HEK293 (cell line): ENCODE measurements at regions not wholly inside any gene's neighbourhood (a gene's known extent, or its start where the extent isn't known, plus 50 kb on each side); places are given as distances from the start of the nearest gene placed in this dataset.

Experiments
- CTCF ChIA-PET: fragments of 350-600 bp; formaldehyde crosslinking; extraction: SDS; loops from one replicate; lab custom pipeline; 2021; ENCODE audit warnings: antibody characterized with exemption; lab: Yijun Ruan, JAX
- POLR2A ChIA-PET: fragments of 300-600 bp; formaldehyde crosslinking; extraction: SDS; loops from one replicate; lab custom pipeline; 2020; ENCODE audit warnings: antibody characterized with exemption, inconsistent platforms; lab: Yijun Ruan, JAX
- H3K27ac ChIP-seq: fragments of 200-500 bp; sonication (Bioruptor generic); 2 replicates; pipeline ENCODE4 v1.5.1; 2014; ENCODE audit warnings: low read depth, low read length, control low read depth, inconsistent platforms; ENCODE audit errors: extremely low read depth
- H3K36me3 ChIP-seq, 2 experiments: fragments of 200-500 bp in 1 of 2; sonication (Bioruptor generic) in 1 of 2; 1 replicate in 1 of 2; 2 replicates in 1 of 2; pipeline ENCODE4 v1.5.1; 2014 to 2017; ENCODE audit warnings: inconsistent platforms in 2 of 2, low read length in 2 of 2; ENCODE audit not compliant: control insufficient read depth in 2 of 2, insufficient read depth in 1 of 2
- H3K4me1 ChIP-seq: fragments of 200-500 bp; sonication (Bioruptor generic); 2 replicates; pipeline ENCODE4 v1.5.1; 2014; ENCODE audit warnings: mild to moderate bottlenecking, low read length, inconsistent platforms; ENCODE audit not compliant: control insufficient read depth, insufficient read depth
- H3K4me3 ChIP-seq: 2 replicates; pipeline ENCODE4 v1.5.1; 2011; ENCODE audit warnings: low read depth, mild to moderate bottlenecking, control low read depth, low read length, moderate library complexity
- H3K9me3 ChIP-seq: fragments of 200-500 bp; sonication (Bioruptor generic); 2 replicates; pipeline ENCODE4 v1.5.1; 2014; ENCODE audit warnings: low read depth, low read length, inconsistent platforms; ENCODE audit not compliant: control insufficient read depth, insufficient read depth
- FEZF1 ChIP-seq: fragments of 450-650 bp; formaldehyde crosslinking; IDR thresholded peaks from 2 replicates; pipeline ENCODE4 v1.5.1; 2016; ENCODE audit warnings: missing biosample characterization, missing genetic modification characterization
- GLI4 ChIP-seq: fragments of 450-650 bp; formaldehyde crosslinking; IDR thresholded peaks from 2 replicates; pipeline ENCODE4 v1.5.1; 2016; ENCODE audit warnings: missing biosample characterization, missing genetic modification characterization
- KLF9 ChIP-seq: fragments of 450-650 bp; formaldehyde crosslinking; IDR thresholded peaks from 2 replicates; pipeline ENCODE4 v1.5.1; 2016; ENCODE audit warnings: missing biosample characterization, missing genetic modification characterization, low read depth
- MEIS1 ChIP-seq: sonication (generic); formaldehyde crosslinking; IDR thresholded peaks from 2 replicates; pipeline ENCODE4 v1.8.1; 2022; ENCODE audit warnings: missing genetic modification reagents, mild to moderate bottlenecking, borderline replicate concordance
- PRDM4 ChIP-seq: fragments of 450-650 bp; formaldehyde crosslinking; IDR thresholded peaks from 2 replicates; pipeline ENCODE4 v1.5.1; 2017; ENCODE audit warnings: missing biosample characterization, missing genetic modification characterization
- SP2 ChIP-seq: fragments of 450-650 bp; formaldehyde crosslinking; IDR thresholded peaks from 2 replicates; pipeline ENCODE4 v1.5.1; 2016; ENCODE audit warnings: missing biosample characterization, missing genetic modification characterization
- SP3 ChIP-seq: fragments of 450-650 bp; formaldehyde crosslinking; IDR thresholded peaks from 2 replicates; pipeline ENCODE4 v1.5.1; 2016; ENCODE audit warnings: missing biosample characterization, missing genetic modification characterization
- TRIM28 ChIP-seq: IDR thresholded peaks from 2 replicates; pipeline ENCODE4 v1.6.1; 2011; ENCODE audit warnings: low read length, control low read depth, borderline replicate concordance
- ZBTB21 ChIP-seq: fragments of 450-650 bp; formaldehyde crosslinking; IDR thresholded peaks from 2 replicates; pipeline ENCODE4 v1.5.1; 2017; ENCODE audit warnings: missing biosample characterization, missing genetic modification characterization
- ZIC2 ChIP-seq: fragments of 450-650 bp; formaldehyde crosslinking; IDR thresholded peaks from 2 replicates; pipeline ENCODE4 v1.5.1; 2016; ENCODE audit warnings: missing biosample characterization, missing genetic modification characterization
- ZNF157 ChIP-seq: fragments of 450-650 bp; formaldehyde crosslinking; IDR thresholded peaks from 2 replicates; pipeline ENCODE4 v1.5.1; 2016; ENCODE audit warnings: missing biosample characterization, missing genetic modification characterization
- ZNF223 ChIP-seq: fragments of 450-650 bp; formaldehyde crosslinking; IDR thresholded peaks from 2 replicates; pipeline ENCODE4 v1.5.1; 2016; ENCODE audit warnings: missing biosample characterization, missing genetic modification characterization
- ZNF23 ChIP-seq: fragments of 450-650 bp; formaldehyde crosslinking; IDR thresholded peaks from 2 replicates; pipeline ENCODE4 v1.5.1; 2016; ENCODE audit warnings: missing biosample characterization, missing genetic modification characterization, borderline replicate concordance
- ZNF48 ChIP-seq: fragments of 450-650 bp; formaldehyde crosslinking; IDR thresholded peaks from 2 replicates; pipeline ENCODE4 v1.5.1; 2016; ENCODE audit warnings: missing biosample characterization, missing genetic modification characterization
- ZNF548 ChIP-seq: fragments of 450-650 bp; formaldehyde crosslinking; IDR thresholded peaks from 2 replicates; pipeline ENCODE4 v1.5.1; 2016; ENCODE audit warnings: missing biosample characterization, missing genetic modification characterization
- ZNF558 ChIP-seq: fragments of 450-650 bp; formaldehyde crosslinking; IDR thresholded peaks from 2 replicates; pipeline ENCODE4 v1.5.1; 2016; ENCODE audit warnings: missing biosample characterization, missing genetic modification characterization
- ZNF658 ChIP-seq: fragments of 450-650 bp; formaldehyde crosslinking; IDR thresholded peaks from 2 replicates; pipeline ENCODE4; 2016; ENCODE audit warnings: missing biosample characterization, missing genetic modification characterization
- ZNF677 ChIP-seq: fragments of 450-650 bp; IDR thresholded peaks from 2 replicates; pipeline ENCODE4 v1.5.0; 2018; ENCODE audit warnings: missing biosample characterization, mild to moderate bottlenecking, missing genetic modification characterization, moderate library complexity
- ZNF792 ChIP-seq: fragments of 450-650 bp; formaldehyde crosslinking; IDR thresholded peaks from 2 replicates; pipeline ENCODE4 v1.5.1; 2016; ENCODE audit warnings: missing biosample characterization, missing genetic modification characterization
- ZSCAN4 ChIP-seq: fragments of 450-650 bp; formaldehyde crosslinking; IDR thresholded peaks from 2 replicates; pipeline ENCODE4 v1.5.1; 2017; ENCODE audit warnings: missing biosample characterization, missing genetic modification characterization
- ZSCAN5A ChIP-seq: fragments of 450-650 bp; formaldehyde crosslinking; IDR thresholded peaks from 2 replicates; pipeline ENCODE4 v1.5.1; 2016; ENCODE audit warnings: missing biosample characterization, missing genetic modification characterization
- TF ChIP-seq, protein P1 (sequence below): fragments of 450-650 bp; formaldehyde crosslinking; IDR thresholded peaks from 2 replicates; pipeline ENCODE4 v1.5.1; 2016; ENCODE audit warnings: missing biosample characterization, missing genetic modification characterization

DNA sequence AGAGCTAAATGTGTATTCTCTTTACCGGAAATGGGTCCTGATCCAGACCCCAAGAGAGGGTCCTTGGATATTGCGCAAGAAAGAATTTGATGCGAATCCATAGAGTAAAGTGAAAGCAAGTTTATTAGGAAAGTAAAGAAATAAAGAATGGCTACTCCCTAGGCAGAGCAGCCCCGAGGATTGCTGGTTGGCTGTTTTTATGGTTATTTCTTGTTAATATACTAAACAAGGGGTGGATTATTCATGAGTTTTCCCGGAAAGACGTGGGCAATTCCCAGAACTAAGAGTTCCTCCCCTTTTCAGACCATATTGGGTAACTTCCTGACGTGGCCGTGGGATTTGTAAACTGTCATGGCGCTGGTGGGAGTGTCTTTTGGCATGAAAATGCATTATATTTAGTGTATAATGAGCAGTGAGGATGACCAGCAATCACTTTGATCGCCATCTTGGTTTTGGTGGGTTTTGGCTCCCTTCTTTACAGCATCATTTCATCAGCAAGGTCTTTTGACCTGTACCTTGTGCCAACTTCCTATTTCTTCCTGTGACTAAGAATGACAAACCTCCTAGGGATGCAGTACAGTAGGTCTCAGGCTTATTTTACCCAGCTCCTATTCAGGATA, 60.4 kb downstream of the ARL4A start:
- TF ChIP-seq ZNF658 (tag by site-specific recombination) (no peak), ZNF23 (no peak), ZNF548 (no peak), FEZF1 (no peak), ZSCAN4 (no peak), SP3 (tag by site-specific recombination) (no peak), ZNF677 (no peak), PRDM4 (tag by site-specific recombination) (no peak), ZSCAN5A (tag by site-specific recombination) (no peak)
- TF ChIP-seq, protein P1, sequence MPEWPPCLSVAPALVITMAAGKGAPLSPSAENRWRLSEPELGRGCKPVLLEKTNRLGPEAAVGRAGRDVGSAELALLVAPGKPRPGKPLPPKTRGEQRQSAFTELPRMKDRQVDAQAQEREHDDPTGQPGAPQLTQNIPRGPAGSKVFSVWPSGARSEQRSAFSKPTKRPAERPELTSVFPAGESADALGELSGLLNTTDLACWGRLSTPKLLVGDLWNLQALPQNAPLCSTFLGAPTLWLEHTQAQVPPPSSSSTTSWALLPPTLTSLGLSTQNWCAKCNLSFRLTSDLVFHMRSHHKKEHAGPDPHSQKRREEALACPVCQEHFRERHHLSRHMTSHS (tag by site-specific recombination), result no peak
- no peaks in the 10 kb centered on the region for H3K36me3 ChIP-seq
- no peak overlapping the region for H3K4me3 ChIP-seq
- ChIA-PET POLR2A (no interaction called here), CTCF (no interaction called here)
- H3K4me1 ChIP-seq, result no peaks in the 10 kb centered on the region
- no peaks in the 10 kb centered on the region for H3K9me3 ChIP-seq
- H3K27ac ChIP-seq, result no peak overlapping the region

GRCh38 chr7:12749069-12749468, 61.6 kb downstream of the ARL4A start:
- ChIA-PET CTCF (no interaction called here), POLR2A (no interaction called here)
- Histone ChIP-seq H3K27ac (no peak overlapping the region), H3K4me3 (no peak overlapping the region), H3K9me3 (no peaks in the 10 kb centered on the region), H3K4me1 (no peaks in the 10 kb centered on the region), H3K36me3 (no peaks in the 10 kb centered on the region)
- no peak for TF ChIP-seq MEIS1
- no peak for TF ChIP-seq SP2
- TF ChIP-seq ZNF157 (tag by site-specific recombination), result no peak
- no peak for TF ChIP-seq ZNF48 (tag by site-specific recombination)
- TF ChIP-seq GLI4, result no peak
- TF ChIP-seq ZNF223, result no peak
- TF ChIP-seq ZNF558 (tag by site-specific recombination), result no peak
- no peak for TF ChIP-seq TRIM28
- no peak for TF ChIP-seq ZNF792
- TF ChIP-seq KLF9, result no peak
- no peak for TF ChIP-seq ZBTB21 (tag by site-specific recombination)
- no peak for TF ChIP-seq ZIC2 (tag by site-specific recombination)
